ENCODE measurements at regions not wholly inside any gene's neighbourhood (a gene's known extent, or its start where the extent isn't known, plus 50 kb on each side); places are given as distances from the start of the nearest gene placed in this dataset.

GRCh38 chr5:174159327-174160114 lies 114.0 kb downstream of the NSG2 start:
- no peak for DNase-seq (ENCODE audit: low spot score)

GRCh38 chr5:174165406-174165805 lies 119.9 kb downstream of the NSG2 start:
- DNase-seq (ENCODE audit: low spot score): no peak

GRCh38 chr5:174166231-174167079 lies 120.9 kb downstream of the NSG2 start:
- no peak for DNase-seq (ENCODE audit: low spot score)

DNA sequence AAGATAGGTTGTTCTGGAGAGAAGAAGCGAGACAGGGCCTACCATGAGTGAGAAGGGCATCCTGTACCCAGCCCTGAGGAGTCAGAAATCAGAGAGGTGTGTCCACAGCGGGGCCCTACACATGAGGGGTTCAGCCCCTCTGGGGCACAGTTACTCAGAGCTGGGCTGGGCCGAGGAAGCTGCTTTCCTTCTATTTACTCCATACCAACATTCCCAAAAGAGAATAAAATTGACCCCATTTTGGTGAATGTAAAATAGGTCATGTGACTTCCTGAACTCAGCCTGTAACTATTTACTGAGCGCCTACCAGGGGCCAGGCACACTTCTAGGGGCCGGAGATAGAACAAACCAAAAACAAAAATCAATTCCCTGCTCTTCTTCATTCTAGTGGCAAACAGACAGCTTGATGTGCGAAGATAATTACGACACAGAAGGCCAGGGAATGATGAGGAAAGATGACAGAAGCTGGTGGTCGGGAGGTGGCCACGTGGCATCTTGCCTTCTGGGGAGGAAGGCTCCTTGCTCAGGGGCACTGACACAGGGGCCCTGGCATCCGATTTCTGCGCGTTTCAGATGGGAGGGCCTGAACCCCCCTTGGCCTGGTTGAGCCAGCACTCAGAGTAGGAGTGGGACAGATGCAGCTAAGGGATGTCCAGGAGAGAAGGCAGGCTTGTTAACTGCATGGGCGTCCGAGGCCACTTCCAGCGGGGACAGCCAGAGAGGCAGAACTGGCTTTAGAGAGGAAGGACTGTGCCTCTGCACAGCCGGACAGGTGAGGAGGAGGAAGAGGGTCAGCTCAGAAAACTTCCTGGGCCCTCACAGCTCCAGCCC lies 121.8 kb downstream of the NSG2 start:
- DNase-seq (ENCODE audit: low spot score): no peak

GRCh38 chr5:174172152-174172551 lies 126.6 kb downstream of the NSG2 start:
- no peak for DNase-seq (ENCODE audit: low spot score)

DNA sequence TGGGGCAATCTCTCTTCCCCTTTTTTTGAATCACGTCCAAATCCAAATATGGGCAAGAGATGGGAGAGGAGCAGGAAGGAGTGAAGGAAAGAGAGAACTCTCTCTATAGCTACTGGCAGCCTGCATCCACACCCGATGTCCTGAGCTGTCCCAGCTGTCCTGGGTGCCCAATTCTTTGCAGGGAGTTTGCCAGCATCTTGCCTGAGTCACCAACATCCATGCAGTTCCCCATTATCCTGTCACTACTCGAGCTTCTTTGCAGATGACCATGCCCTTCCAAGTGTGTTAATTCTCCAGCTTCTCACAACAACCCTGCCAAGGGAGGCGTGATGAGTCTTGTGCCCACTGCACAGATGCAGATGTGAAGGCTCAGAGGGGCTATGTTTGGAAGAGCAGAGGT lies 127.1 kb downstream of the NSG2 start:
- DNase-seq (ENCODE audit: low spot score): no peak

- DNase-seq (ENCODE audit: low spot score): no peak
Measured at GRCh38 chr5:174173766-174174165, 128.3 kb downstream of the NSG2 start.

- DNase-seq (ENCODE audit: low spot score): no peak
Measured at GRCh38 chr5:174175716-174176268, 130.3 kb downstream of the NSG2 start.

GRCh38 chr5:174176511-174176910 lies 131.0 kb downstream of the NSG2 start:
- no peak for DNase-seq (ENCODE audit: low spot score)

DNA sequence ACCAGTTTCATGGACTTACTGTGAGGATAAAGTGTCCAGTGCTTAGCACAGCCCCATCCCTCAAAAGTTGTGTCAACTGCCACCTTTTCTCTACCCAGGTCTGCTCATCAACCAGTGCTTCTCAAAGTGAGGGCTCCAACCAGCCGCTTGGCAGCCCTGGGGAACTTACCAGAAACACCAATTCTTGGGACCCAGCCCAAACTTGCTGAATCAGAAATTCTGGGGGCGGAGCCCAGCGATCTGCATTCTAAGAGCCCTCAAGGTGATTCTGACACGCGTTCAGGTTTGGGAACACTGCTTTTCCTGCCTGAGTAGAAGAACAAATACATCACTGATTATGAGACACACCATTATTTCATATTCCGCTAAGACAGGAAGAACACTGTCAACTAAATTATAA lies 132.0 kb downstream of the NSG2 start:
- no peak for DNase-seq (ENCODE audit: low spot score)

GRCh38 chr5:174177976-174178605 lies 132.6 kb downstream of the NSG2 start:
- DNase-seq (ENCODE audit: low spot score): no peak

- no peak for DNase-seq (ENCODE audit: low spot score)
Measured at GRCh38 chr5:174180639-174181038, 135.1 kb downstream of the NSG2 start.

DNA sequence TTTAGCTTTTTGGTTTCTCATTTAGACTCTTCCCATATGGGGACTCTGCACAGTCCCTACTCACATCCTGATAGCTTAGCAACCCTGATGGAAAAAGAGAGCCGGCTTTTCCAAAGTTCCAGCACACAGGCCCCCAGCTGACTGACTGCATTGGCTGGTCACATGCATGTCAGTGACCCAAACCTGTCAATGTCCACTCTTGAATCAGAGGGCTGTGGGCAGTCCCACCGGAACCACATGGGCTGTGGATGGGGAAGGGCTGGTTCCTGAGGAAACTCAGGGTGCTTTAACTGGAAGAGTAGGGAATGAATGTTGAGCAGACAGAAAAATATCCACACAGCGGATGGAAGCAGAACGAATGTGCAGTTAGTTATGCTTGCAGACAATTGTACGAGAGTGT lies 136.6 kb downstream of the NSG2 start:
- DNase-seq (ENCODE audit: low spot score): no peak

DNA sequence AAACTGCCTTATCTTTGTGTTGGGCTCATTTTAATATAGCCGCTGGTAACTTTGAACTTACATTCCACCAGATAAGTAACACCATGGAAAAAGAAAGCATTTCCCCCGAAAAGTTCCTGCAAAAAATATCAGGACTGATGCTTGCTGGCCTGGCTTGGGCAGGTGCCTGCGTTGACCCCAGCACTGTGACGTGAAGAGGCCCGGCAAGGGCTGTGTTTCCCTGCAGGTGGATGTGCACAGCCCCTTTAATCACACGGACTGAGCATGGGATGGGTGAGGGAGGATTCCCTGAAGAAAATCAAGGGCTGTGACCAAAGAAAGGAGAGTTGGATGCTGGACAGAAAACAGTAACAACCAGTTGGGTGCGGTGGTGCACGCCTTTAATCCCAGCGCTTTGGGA lies 138.2 kb downstream of the NSG2 start:
- no peak for DNase-seq (ENCODE audit: low spot score)

- no peak for DNase-seq (ENCODE audit: low spot score)
Measured at GRCh38 chr5:174185506-174185905, 140.0 kb downstream of the NSG2 start.

- no peak for DNase-seq (ENCODE audit: low spot score)
Measured at GRCh38 chr5:174186096-174186695, 140.7 kb downstream of the NSG2 start.

DNA sequence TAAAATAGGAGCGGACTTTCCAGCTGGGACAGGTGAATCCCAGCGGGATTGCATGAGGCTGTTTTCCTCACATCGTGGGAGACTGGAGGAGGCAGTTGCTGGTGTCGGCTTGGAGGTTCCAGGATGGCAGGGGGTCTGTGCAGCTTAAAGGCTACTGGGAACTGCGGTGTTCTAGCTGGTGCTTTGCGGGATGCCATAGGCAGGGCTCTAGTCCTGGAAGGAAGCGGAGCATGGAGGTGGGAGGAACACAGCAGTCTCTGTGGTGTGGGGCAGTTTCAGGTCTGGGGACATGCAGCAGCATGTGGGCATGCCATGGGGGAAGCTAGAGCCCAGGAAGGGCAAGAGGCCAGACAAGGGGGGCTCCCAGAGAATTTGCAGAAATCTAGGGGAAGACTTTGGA lies 141.5 kb downstream of the NSG2 start:
- DNase-seq (ENCODE audit: low spot score): no peak

GRCh38 chr5:174187481-174187880 lies 142.0 kb downstream of the NSG2 start:
- DNase-seq (ENCODE audit: low spot score): no peak

- DNase-seq (ENCODE audit: low spot score): no peak
Measured at GRCh38 chr5:174188295-174188694, 142.8 kb downstream of the NSG2 start.

GRCh38 chr5:174189654-174190541 lies 144.4 kb downstream of the NSG2 start:
- DNase-seq (ENCODE audit: low spot score): no peak

Measured in hematopoietic multipotent progenitor cell treated with erythropoietin and hydrocortisone succinate and interleukin-3 and kit ligand, for 17 days (in vitro differentiated cells).